ENCODE measurements at regions not wholly inside any gene's neighbourhood (a gene's known extent, or its start where the extent isn't known, plus 50 kb on each side); places are given as distances from the start of the nearest gene placed in this dataset.

GRCh38 chr6:3620937-3621336 lies 130.6 kb downstream of the PXDC1 start:
- ChIA-PET CTCF (interaction anchor here (0.5 kb wide), 1 partner anchor 139 kb away, joined by 5 read pairs; no protein-coding TSS in a partner anchor), POLR2A (no interaction called here)
- DNase-seq (ENCODE audit: extremely low spot score), result no peak
- TF ChIP-seq PKNOX1 (IDR thresholded peaks at IDR 0.05), result no peak
- TF ChIP-seq CTBP1 (IDR thresholded peaks at IDR 0.05; ENCODE audit: borderline replicate concordance), result no peak
- no peak for TF ChIP-seq LEF1 (IDR thresholded peaks at IDR 0.05; ENCODE audit: borderline replicate concordance)
- no peak for TF ChIP-seq L3MBTL2 (conservative IDR thresholded peaks at IDR 0.05)
- no peak for TF ChIP-seq FOXM1 (IDR thresholded peaks at IDR 0.05; ENCODE audit: borderline replicate concordance)
- TF ChIP-seq SP1 (IDR thresholded peaks at IDR 0.05), result no peak
- TF ChIP-seq ZNF384 (IDR thresholded peaks at IDR 0.05), result no peak
- no peak for TF ChIP-seq ELF4 (IDR thresholded peaks at IDR 0.05)
- TF ChIP-seq HDGF (IDR thresholded peaks at IDR 0.05; ENCODE audit: borderline replicate concordance), result no peak
- TF ChIP-seq FOXA1 (IDR thresholded peaks at IDR 0.05), result no peak
- TF ChIP-seq SUZ12 (IDR thresholded peaks at IDR 0.05), result no peak
- TF ChIP-seq BHLHE40 (IDR thresholded peaks at IDR 0.05; ENCODE audit: borderline replicate concordance), result no peak
- TF ChIP-seq ARNT (IDR thresholded peaks at IDR 0.05), result no peak
- TF ChIP-seq NFRKB (IDR thresholded peaks at IDR 0.05), result no peak
- no peak for TF ChIP-seq FOXK2 (IDR thresholded peaks at IDR 0.05)
- no peak for TF ChIP-seq TARDBP (IDR thresholded peaks at IDR 0.05)

DNA sequence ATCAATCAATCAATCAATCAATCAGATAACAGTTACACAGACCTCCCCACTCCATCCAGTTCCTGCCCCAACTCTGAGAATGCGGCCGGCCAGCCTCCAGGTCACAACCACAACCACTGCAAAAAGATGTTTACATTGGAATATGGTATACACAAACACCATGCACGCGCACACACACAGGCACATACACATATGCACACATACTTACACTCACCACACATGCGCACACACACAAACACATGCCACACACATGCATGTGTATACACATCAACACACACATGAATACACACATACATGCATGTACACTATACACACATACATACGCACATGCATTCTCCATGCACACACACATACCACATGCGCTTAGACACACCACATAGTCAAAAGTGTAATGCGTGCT lies 131.1 kb downstream of the PXDC1 start:
- DNase-seq (ENCODE audit: extremely low spot score), result no peak
- POLR2A ChIA-PET, result no interaction called here
- CTCF ChIA-PET, result no interaction called here
- TF ChIP-seq FOXK2 (IDR thresholded peaks at IDR 0.05) (no peak), NFRKB (IDR thresholded peaks at IDR 0.05) (no peak)

GRCh38 chr6:3619800-3620199 lies 131.7 kb downstream of the PXDC1 start:
- ChIA-PET POLR2A (no interaction called here), CTCF (no interaction called here)
- TF ChIP-seq SUZ12 (IDR thresholded peaks at IDR 0.05) (no peak), FOXA1 (IDR thresholded peaks at IDR 0.05) (no peak), L3MBTL2 (conservative IDR thresholded peaks at IDR 0.05) (no peak), FOXM1 (IDR thresholded peaks at IDR 0.05; ENCODE audit: borderline replicate concordance) (no peak), BHLHE40 (IDR thresholded peaks at IDR 0.05; ENCODE audit: borderline replicate concordance) (no peak), FOXK2 (IDR thresholded peaks at IDR 0.05) (no peak), TARDBP (IDR thresholded peaks at IDR 0.05) (no peak)
- no peak for DNase-seq (ENCODE audit: extremely low spot score)

GRCh38 chr6:3619201-3619600 lies 132.3 kb downstream of the PXDC1 start:
- CTCF ChIA-PET, result no interaction called here
- DNase-seq (ENCODE audit: extremely low spot score), result no peak
- POLR2A ChIA-PET, result no interaction called here
- TF ChIP-seq FOXK2 (IDR thresholded peaks at IDR 0.05) (no peak), ARNT (IDR thresholded peaks at IDR 0.05) (no peak), LEF1 (IDR thresholded peaks at IDR 0.05; ENCODE audit: borderline replicate concordance) (no peak), FOXA1 (IDR thresholded peaks at IDR 0.05) (no peak), NFRKB (IDR thresholded peaks at IDR 0.05) (no peak), SP1 (IDR thresholded peaks at IDR 0.05) (no peak), TARDBP (IDR thresholded peaks at IDR 0.05) (no peak), ELF4 (IDR thresholded peaks at IDR 0.05) (no peak), BHLHE40 (IDR thresholded peaks at IDR 0.05; ENCODE audit: borderline replicate concordance) (no peak), CTBP1 (IDR thresholded peaks at IDR 0.05; ENCODE audit: borderline replicate concordance) (no peak), PKNOX1 (IDR thresholded peaks at IDR 0.05) (no peak), SUZ12 (IDR thresholded peaks at IDR 0.05) (no peak), HDGF (IDR thresholded peaks at IDR 0.05; ENCODE audit: borderline replicate concordance) (no peak), L3MBTL2 (conservative IDR thresholded peaks at IDR 0.05) (no peak), FOXM1 (IDR thresholded peaks at IDR 0.05; ENCODE audit: borderline replicate concordance) (no peak), ZNF384 (IDR thresholded peaks at IDR 0.05) (no peak)

DNA sequence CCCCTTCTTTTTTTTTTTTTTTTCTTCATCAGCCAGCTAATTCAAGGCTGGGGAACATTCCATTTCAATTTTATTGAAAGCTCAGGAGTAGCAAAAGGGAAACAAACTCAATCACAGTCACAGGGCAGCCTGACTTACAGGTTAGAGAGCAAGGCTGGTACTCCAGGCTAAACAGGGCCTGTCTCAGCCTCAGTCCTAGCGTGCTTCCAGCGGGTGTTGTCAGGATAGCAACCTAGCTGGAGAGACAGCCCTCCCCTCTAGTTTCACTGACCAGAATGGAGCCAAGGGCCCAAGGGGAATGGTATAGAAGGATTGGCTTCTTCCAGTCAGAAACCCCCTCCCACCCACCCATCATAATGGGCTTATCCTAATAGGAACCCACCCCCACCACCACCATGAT lies 132.9 kb downstream of the PXDC1 start:
- TF ChIP-seq CTBP1 (IDR thresholded peaks at IDR 0.05; ENCODE audit: borderline replicate concordance), result no peak
- no peak for TF ChIP-seq ARNT (IDR thresholded peaks at IDR 0.05)
- TF ChIP-seq FOXA1 (IDR thresholded peaks at IDR 0.05), result no peak
- no peak for TF ChIP-seq ZNF384 (IDR thresholded peaks at IDR 0.05)
- TF ChIP-seq PKNOX1 (IDR thresholded peaks at IDR 0.05), result no peak
- TF ChIP-seq HDGF (IDR thresholded peaks at IDR 0.05; ENCODE audit: borderline replicate concordance), result no peak
- no peak for TF ChIP-seq L3MBTL2 (conservative IDR thresholded peaks at IDR 0.05)
- TF ChIP-seq TARDBP (IDR thresholded peaks at IDR 0.05), result no peak
- no peak for TF ChIP-seq ELF4 (IDR thresholded peaks at IDR 0.05)
- no peak for TF ChIP-seq SP1 (IDR thresholded peaks at IDR 0.05)
- TF ChIP-seq FOXM1 (IDR thresholded peaks at IDR 0.05; ENCODE audit: borderline replicate concordance), result no peak
- ChIA-PET CTCF (no interaction called here), POLR2A (no interaction called here)
- no peak for DNase-seq (ENCODE audit: extremely low spot score)

DNA sequence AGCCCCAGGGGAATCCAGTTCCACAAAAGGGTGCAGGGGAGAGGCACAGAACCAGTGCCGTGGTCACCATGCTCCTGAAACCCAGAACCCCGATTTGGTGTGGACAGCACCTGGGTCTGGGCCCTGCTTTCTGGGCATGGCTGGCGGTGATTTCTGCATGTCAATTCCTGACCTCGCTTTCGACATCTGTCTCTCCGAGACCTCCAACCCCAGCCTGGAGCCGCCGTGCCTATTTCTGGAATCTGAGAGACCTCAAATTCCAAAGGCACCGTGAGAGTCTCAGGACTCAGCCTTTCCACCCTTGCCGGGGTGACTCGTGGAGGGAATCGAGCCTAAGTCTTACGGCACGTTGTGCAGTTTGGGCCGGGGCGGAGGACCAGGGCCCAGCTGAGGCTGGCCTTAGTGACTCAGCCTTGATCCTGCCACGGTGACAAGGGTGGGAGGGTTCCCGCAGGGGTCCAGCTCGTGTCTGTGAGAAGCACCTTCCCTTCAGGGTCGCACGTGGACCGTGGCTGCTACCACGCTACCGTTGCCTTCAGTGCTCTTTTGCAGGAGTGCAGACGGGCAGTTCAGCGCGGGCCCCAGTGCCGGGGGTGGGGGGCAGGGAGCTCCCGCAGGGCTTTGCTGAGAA lies 133.7 kb downstream of the PXDC1 start:
- TF ChIP-seq HDGF (IDR thresholded peaks at IDR 0.05; ENCODE audit: borderline replicate concordance), result 0 out of 2 replicates have a peak, but pooled peaks have one; percentile 45
- 0 out of 2 replicates have a peak, but pooled peaks have one; percentile 2 for TF ChIP-seq FOXM1 (IDR thresholded peaks at IDR 0.05; ENCODE audit: borderline replicate concordance)
- no peak for TF ChIP-seq FOXK2 (IDR thresholded peaks at IDR 0.05)
- ChIA-PET CTCF (interaction anchor here (0.6 kb wide), 2 partner anchors 74 to 207 kb away, joined by 3 to 4 read pairs; no protein-coding TSS in a partner anchor), POLR2A (no interaction called here)
- no peak for DNase-seq (ENCODE audit: extremely low spot score)
